SK-N-SH (cell line): ENCODE measurements at regions not wholly inside any gene's neighbourhood (a gene's known extent, or its start where the extent isn't known, plus 50 kb on each side); places are given as distances from the start of the nearest gene placed in this dataset.

Experiments used
- CTCF ChIA-PET: fragments of 300-600, 350-600 bp; formaldehyde crosslinking; extraction: SDS; loops from one replicate; lab custom pipeline; 2021; lab: Yijun Ruan, JAX
- POLR2A ChIA-PET: fragments of 350-600 bp; sonication (Branson Sonifier 250); formaldehyde crosslinking; extraction: SDS; loops from one replicate; lab custom pipeline; 2020; ENCODE audit warnings: antibody characterized with exemption, inconsistent platforms; lab: Yijun Ruan, JAX
- DNase-seq: peaks from one replicate; pipeline ENCODE4 v3.0.0; 2012
- H2AFZ ChIP-seq: fragments of 200-600 bp; sonication (generic); 2 replicates; pipeline ENCODE4 v1.8.1; 2016; ENCODE audit warnings: antibody characterized with exemption, mild to moderate bottlenecking, low read depth
- H3F3A ChIP-seq: fragments of 200-600 bp; sonication (generic); replicated peaks from 2 replicates; pipeline ENCODE3; 2016; ENCODE audit warnings: antibody characterized with exemption, mild to moderate bottlenecking; ENCODE audit not compliant: insufficient read depth
- H3K27ac ChIP-seq, 2 experiments: fragments of 200-500 bp in 1 of 2; fragments of 200-600 bp in 1 of 2; sonication (Bioruptor generic) in 1 of 2; sonication (generic), shearing (Covaris generic) in 1 of 2; 2 replicates each; pipeline versions ENCODE4 v1.5.1 to v1.6.1; 2014 to 2016; ENCODE audit warnings: low read depth in 2 of 2, inconsistent platforms in 1 of 2, low read length in 1 of 2, mild to moderate bottlenecking in 1 of 2, mixed read lengths in 1 of 2
- H3K27me3 ChIP-seq: fragments of 200-600 bp; sonication (generic), shearing (Covaris generic); 2 replicates; pipeline ENCODE4 v1.6.1; 2016; ENCODE audit warnings: mixed run types; ENCODE audit not compliant: insufficient read depth
- H3K36me3 ChIP-seq, 2 experiments: fragments of 200-500 bp in 1 of 2; fragments of 200-600 bp in 1 of 2; sonication (Bioruptor generic) in 1 of 2; sonication (generic) in 1 of 2; replicated peaks in 1 of 2; 2 replicates each; pipeline versions ENCODE3 to v1.5.1; 2014 to 2016; ENCODE audit warnings: low read length in 1 of 2, mild to moderate bottlenecking in 1 of 2; ENCODE audit not compliant: insufficient read depth in 2 of 2, control insufficient read depth in 1 of 2
- H3K4me1 ChIP-seq, 2 experiments: fragments of 200-500 bp in 1 of 2; fragments of 200-600 bp in 1 of 2; sonication (Bioruptor generic) in 1 of 2; sonication (generic), shearing (Covaris generic) in 1 of 2; 2 replicates each; pipeline versions ENCODE4 v1.5.1 to v1.6.1; 2014 to 2016; ENCODE audit warnings: low read depth in 1 of 2, low read length in 1 of 2, mixed run types in 1 of 2; ENCODE audit not compliant: insufficient read depth in 2 of 2, control insufficient read depth in 1 of 2
- H3K4me2 ChIP-seq: fragments of 200-600 bp; sonication (generic), shearing (Covaris generic); 2 replicates; pipeline ENCODE4 v1.6.1; 2017; ENCODE audit warnings: mixed run types
- H3K4me3 ChIP-seq, 2 experiments: fragments of 200-500 bp in 1 of 2; fragments of 200-600 bp in 1 of 2; sonication (Bioruptor generic) in 1 of 2; sonication (generic), shearing (Covaris generic) in 1 of 2; 2 replicates each; pipeline versions ENCODE4 v1.5.1 to v1.8.1; 2014 to 2016; ENCODE audit warnings: low read depth in 2 of 2, inconsistent platforms in 1 of 2, low read length in 1 of 2, mild to moderate bottlenecking in 1 of 2, mixed read lengths in 1 of 2, moderate library complexity in 1 of 2
- H3K79me2 ChIP-seq: fragments of 200-600 bp; sonication (generic); 2 replicates; pipeline ENCODE4 v1.8.1; 2017; ENCODE audit warnings: mild to moderate bottlenecking; ENCODE audit not compliant: insufficient read depth
- H3K9ac ChIP-seq: fragments of 200-600 bp; sonication (generic); 2 replicates; pipeline ENCODE4 v1.6.1; 2017; ENCODE audit warnings: mixed run types
- H3K9me2 ChIP-seq: fragments of 200-600 bp; sonication (generic); 2 replicates; pipeline ENCODE4 v1.6.1; 2017; ENCODE audit warnings: mixed run types
- H3K9me3 ChIP-seq: fragments of 200-600 bp; sonication (generic); 2 replicates; pipeline ENCODE4 v1.6.1; 2017; ENCODE audit warnings: mixed run types, mild to moderate bottlenecking, moderate library complexity
- H4K20me1 ChIP-seq: fragments of 200-600 bp; sonication (generic); 2 replicates; pipeline ENCODE4 v1.6.1; 2017; ENCODE audit warnings: mild to moderate bottlenecking, mixed run types; ENCODE audit not compliant: insufficient read depth
- CHD2 ChIP-seq: fragments of 150-350 bp; IDR thresholded peaks from 2 replicates; pipeline ENCODE4 v1.6.1; 2018; ENCODE audit warnings: low read length; ENCODE audit not compliant: partially characterized antibody
- ELF1 ChIP-seq: IDR thresholded peaks from 2 replicates; pipeline ENCODE4 v1.4.0; 2012
- EP300 ChIP-seq, 2 experiments: IDR thresholded peaks; 2 replicates each; pipeline versions ENCODE4 v1.4.0 to v1.6.1; 2012; ENCODE audit warnings: borderline replicate concordance in 1 of 2, low read depth in 1 of 2, low read length in 1 of 2
- EZH2phosphoT487 ChIP-seq: fragments of 200-600 bp; sonication (generic); IDR thresholded peaks from 2 replicates; pipeline ENCODE4 v1.6.1; 2017; ENCODE audit warnings: low read depth, mixed run types, mild to moderate bottlenecking, antibody characterized with exemption, moderate library complexity, borderline replicate concordance
- FOXJ3 ChIP-seq: sonication (generic); formaldehyde crosslinking; IDR thresholded peaks from 2 replicates; pipeline ENCODE4 v1.5.1; 2020; ENCODE audit warnings: mild to moderate bottlenecking, missing genetic modification reagents
- GABPA ChIP-seq: IDR thresholded peaks from 2 replicates; pipeline ENCODE4 v1.4.0; 2012; ENCODE audit warnings: low read depth, mild to moderate bottlenecking
- MXI1 ChIP-seq: IDR thresholded peaks from 2 replicates; pipeline ENCODE4 v1.6.1; 2012; ENCODE audit warnings: mild to moderate bottlenecking, low read depth, low read length, improper control_type of control experiment
- NFIC ChIP-seq: IDR thresholded peaks from 2 replicates; pipeline ENCODE4 v1.4.0; 2012; ENCODE audit warnings: borderline replicate concordance
- NRF1 ChIP-seq: IDR thresholded peaks from 2 replicates; pipeline ENCODE4 v1.6.1; 2012; ENCODE audit warnings: low read depth, mild to moderate bottlenecking, low read length
- RAD21 ChIP-seq: IDR thresholded peaks from 2 replicates; pipeline ENCODE4 v1.6.1; 2012; ENCODE audit warnings: mild to moderate bottlenecking, low read length
- RXRA ChIP-seq: IDR thresholded peaks from 2 replicates; pipeline ENCODE4 v1.4.0; 2012; ENCODE audit warnings: low read depth, mild to moderate bottlenecking, borderline replicate concordance
- TAF1 ChIP-seq: IDR thresholded peaks from 2 replicates; pipeline ENCODE4 v1.6.1; 2012; ENCODE audit warnings: low read depth, mild to moderate bottlenecking, low read length, moderate library complexity, borderline replicate concordance
- TCF12 ChIP-seq: IDR thresholded peaks from 2 replicates; pipeline ENCODE4 v1.4.0; 2012
- TEAD4 ChIP-seq: IDR thresholded peaks from 2 replicates; pipeline ENCODE4 v1.4.0; 2012; ENCODE audit warnings: mild to moderate bottlenecking, borderline replicate concordance; ENCODE audit not compliant: insufficient read depth
- WGBS: methylation state at CpG from one replicate; pipeline ENCODE4 v1.1.6; 2017; ENCODE audit warnings: low lambda C conversion rate; 5-methylcytosine and 5-hydroxymethylcytosine counted together
- TF ChIP-seq, protein P1 (sequence below): IDR thresholded peaks from 2 replicates; pipeline ENCODE4 v1.4.0; 2012; ENCODE audit warnings: low read depth, borderline replicate concordance
- TF ChIP-seq, protein P2 (sequence below): IDR thresholded peaks from 2 replicates; pipeline ENCODE4 v1.4.0; 2012; ENCODE audit warnings: low read depth, borderline replicate concordance
- TF ChIP-seq, protein P3 (sequence below): fragments of 150-350 bp; IDR thresholded peaks from 2 replicates; pipeline ENCODE4 v1.6.1; 2016; ENCODE audit warnings: mild to moderate bottlenecking, low read depth, low read length
- TF ChIP-seq, protein P4 (sequence below): IDR thresholded peaks from 2 replicates; pipeline ENCODE4 v1.6.1; 2012; ENCODE audit warnings: mild to moderate bottlenecking, low read depth, low read length, moderate library complexity
- TF ChIP-seq, protein P5 (sequence below): fragments of 200-600 bp; sonication (generic); IDR thresholded peaks from 2 replicates; pipeline ENCODE4 v1.6.1; 2017; ENCODE audit warnings: antibody characterized with exemption, mild to moderate bottlenecking, moderate library complexity

DNA sequence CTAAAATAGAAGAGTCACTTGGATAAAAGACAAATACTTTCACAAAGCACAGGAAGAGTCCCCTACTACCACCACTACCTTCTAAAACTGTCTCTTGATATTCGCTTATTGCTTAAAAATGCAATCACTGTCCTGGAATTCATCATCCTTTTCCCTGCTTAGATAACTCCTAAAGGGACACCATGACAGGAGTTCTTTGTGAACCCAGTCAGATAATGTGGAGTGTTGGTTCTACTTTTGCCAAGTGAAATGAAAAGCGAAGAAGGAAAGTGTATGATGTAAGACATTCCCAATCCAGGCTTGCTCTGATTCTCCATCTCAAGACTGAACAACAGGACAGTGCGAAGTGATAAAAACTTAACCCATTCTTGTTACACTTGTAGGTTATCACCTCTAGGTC, 103.0 kb downstream of the MTERF1 start:
- ChIA-PET CTCF (interaction anchor here (1.2 to 1.7 kb wide), 2 partner anchors 9 to 695 kb away, joined by 4 to 6 read pairs; no protein-coding TSS in a partner anchor), POLR2A (no interaction called here)

DNA sequence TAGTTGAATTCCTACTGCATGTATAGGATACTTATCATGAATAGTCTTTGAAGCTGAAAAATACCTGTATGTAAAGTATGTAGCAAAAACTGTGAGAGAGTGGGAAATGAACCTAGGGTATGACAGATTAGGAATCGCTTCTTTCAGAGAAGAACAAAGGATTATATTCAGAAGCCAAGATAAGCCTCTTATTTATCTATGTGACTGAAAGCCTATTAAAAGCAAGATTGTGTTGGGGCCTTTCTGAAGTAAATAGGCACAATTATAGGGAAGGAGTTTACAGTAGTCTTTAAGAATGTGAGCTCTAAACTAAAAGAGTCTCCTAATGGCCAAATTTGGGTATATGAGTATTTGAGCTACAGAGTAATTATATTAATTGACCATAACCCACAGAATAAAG, 102.1 kb downstream of the MTERF1 start:
- CTCF ChIA-PET = interaction anchor here (1.5 kb wide), 2 partner anchors 8 to 696 kb away, joined by 3 to 4 read pairs; no protein-coding TSS in a partner anchor
- Histone ChIP-seq H3K27ac (no peak overlapping the region), H3K9me3 (no peaks in the 10 kb centered on the region), H3K4me1 (no peaks in the 10 kb centered on the region; a peak in 1 of 4 replicates), H3F3A (no peaks in the 10 kb centered on the region), H3K4me3 (no peak overlapping the region), H3K79me2 (no peaks in the 10 kb centered on the region), H4K20me1 (no peaks in the 10 kb centered on the region), H3K9me2 (no peaks in the 10 kb centered on the region), H3K27me3 (no peaks in the 10 kb centered on the region), H3K36me3 (no peaks in the 10 kb centered on the region), H3K4me2 (no peak overlapping the region), H3K9ac (no peak overlapping the region), H2AFZ (no peak overlapping the region)
- DNase-seq = no peak
- 47% methylated on average over 1 of the region's 1 CpG for WGBS
- POLR2A ChIA-PET = no interaction called here
- no peak for TF ChIP-seq FOXJ3
- TF ChIP-seq RXRA = no peak
- no peak for TF ChIP-seq TCF12
- TF ChIP-seq, protein P1, sequence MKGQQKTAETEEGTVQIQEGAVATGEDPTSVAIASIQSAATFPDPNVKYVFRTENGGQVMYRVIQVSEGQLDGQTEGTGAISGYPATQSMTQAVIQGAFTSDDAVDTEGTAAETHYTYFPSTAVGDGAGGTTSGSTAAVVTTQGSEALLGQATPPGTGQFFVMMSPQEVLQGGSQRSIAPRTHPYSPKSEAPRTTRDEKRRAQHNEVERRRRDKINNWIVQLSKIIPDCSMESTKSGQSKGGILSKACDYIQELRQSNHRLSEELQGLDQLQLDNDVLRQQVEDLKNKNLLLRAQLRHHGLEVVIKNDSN = no peak
- no peak for TF ChIP-seq EZH2phosphoT487
- TF ChIP-seq, protein P2, sequence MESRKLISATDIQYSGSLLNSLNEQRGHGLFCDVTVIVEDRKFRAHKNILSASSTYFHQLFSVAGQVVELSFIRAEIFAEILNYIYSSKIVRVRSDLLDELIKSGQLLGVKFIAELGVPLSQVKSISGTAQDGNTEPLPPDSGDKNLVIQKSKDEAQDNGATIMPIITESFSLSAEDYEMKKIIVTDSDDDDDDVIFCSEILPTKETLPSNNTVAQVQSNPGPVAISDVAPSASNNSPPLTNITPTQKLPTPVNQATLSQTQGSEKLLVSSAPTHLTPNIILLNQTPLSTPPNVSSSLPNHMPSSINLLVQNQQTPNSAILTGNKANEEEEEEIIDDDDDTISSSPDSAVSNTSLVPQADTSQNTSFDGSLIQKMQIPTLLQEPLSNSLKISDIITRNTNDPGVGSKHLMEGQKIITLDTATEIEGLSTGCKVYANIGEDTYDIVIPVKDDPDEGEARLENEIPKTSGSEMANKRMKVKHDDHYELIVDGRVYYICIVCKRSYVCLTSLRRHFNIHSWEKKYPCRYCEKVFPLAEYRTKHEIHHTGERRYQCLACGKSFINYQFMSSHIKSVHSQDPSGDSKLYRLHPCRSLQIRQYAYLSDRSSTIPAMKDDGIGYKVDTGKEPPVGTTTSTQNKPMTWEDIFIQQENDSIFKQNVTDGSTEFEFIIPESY = no peak
- TF ChIP-seq TEAD4 = no peak
- TF ChIP-seq, protein P3, sequence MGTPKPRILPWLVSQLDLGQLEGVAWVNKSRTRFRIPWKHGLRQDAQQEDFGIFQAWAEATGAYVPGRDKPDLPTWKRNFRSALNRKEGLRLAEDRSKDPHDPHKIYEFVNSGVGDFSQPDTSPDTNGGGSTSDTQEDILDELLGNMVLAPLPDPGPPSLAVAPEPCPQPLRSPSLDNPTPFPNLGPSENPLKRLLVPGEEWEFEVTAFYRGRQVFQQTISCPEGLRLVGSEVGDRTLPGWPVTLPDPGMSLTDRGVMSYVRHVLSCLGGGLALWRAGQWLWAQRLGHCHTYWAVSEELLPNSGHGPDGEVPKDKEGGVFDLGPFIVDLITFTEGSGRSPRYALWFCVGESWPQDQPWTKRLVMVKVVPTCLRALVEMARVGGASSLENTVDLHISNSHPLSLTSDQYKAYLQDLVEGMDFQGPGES = no peak
- no peak for TF ChIP-seq MXI1

More for the DNA sequence above, 103.0 kb downstream of the MTERF1 start:
- H3K9me2 ChIP-seq = no peaks in the 10 kb centered on the region
- H3F3A ChIP-seq = no peaks in the 10 kb centered on the region
- no peak for DNase-seq
- no peaks in the 10 kb centered on the region for H3K36me3 ChIP-seq
- H3K4me3 ChIP-seq = no peak overlapping the region
- 44% methylated on average over 3 of the region's 3 CpGs for WGBS
- H3K9ac ChIP-seq = no peak overlapping the region
- H3K27me3 ChIP-seq = no peaks in the 10 kb centered on the region
- TF ChIP-seq CHD2 (no peak), GABPA (no peak), NFIC (no peak), EP300 (IDR thresholded peaks at IDR 0.05; ENCODE audit: borderline replicate concordance in 1 of 2, low read depth in 1 of 2, low read length in 1 of 2) (no peak), MXI1 (no peak), RAD21 (no peak), ELF1 (no peak), TAF1 (no peak), NRF1 (no peak)
- TF ChIP-seq, protein P4, sequence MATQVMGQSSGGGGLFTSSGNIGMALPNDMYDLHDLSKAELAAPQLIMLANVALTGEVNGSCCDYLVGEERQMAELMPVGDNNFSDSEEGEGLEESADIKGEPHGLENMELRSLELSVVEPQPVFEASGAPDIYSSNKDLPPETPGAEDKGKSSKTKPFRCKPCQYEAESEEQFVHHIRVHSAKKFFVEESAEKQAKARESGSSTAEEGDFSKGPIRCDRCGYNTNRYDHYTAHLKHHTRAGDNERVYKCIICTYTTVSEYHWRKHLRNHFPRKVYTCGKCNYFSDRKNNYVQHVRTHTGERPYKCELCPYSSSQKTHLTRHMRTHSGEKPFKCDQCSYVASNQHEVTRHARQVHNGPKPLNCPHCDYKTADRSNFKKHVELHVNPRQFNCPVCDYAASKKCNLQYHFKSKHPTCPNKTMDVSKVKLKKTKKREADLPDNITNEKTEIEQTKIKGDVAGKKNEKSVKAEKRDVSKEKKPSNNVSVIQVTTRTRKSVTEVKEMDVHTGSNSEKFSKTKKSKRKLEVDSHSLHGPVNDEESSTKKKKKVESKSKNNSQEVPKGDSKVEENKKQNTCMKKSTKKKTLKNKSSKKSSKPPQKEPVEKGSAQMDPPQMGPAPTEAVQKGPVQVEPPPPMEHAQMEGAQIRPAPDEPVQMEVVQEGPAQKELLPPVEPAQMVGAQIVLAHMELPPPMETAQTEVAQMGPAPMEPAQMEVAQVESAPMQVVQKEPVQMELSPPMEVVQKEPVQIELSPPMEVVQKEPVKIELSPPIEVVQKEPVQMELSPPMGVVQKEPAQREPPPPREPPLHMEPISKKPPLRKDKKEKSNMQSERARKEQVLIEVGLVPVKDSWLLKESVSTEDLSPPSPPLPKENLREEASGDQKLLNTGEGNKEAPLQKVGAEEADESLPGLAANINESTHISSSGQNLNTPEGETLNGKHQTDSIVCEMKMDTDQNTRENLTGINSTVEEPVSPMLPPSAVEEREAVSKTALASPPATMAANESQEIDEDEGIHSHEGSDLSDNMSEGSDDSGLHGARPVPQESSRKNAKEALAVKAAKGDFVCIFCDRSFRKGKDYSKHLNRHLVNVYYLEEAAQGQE = no peak
- TF ChIP-seq, protein P5, sequence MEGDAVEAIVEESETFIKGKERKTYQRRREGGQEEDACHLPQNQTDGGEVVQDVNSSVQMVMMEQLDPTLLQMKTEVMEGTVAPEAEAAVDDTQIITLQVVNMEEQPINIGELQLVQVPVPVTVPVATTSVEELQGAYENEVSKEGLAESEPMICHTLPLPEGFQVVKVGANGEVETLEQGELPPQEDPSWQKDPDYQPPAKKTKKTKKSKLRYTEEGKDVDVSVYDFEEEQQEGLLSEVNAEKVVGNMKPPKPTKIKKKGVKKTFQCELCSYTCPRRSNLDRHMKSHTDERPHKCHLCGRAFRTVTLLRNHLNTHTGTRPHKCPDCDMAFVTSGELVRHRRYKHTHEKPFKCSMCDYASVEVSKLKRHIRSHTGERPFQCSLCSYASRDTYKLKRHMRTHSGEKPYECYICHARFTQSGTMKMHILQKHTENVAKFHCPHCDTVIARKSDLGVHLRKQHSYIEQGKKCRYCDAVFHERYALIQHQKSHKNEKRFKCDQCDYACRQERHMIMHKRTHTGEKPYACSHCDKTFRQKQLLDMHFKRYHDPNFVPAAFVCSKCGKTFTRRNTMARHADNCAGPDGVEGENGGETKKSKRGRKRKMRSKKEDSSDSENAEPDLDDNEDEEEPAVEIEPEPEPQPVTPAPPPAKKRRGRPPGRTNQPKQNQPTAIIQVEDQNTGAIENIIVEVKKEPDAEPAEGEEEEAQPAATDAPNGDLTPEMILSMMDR = no peak
- H3K4me2 ChIP-seq = no peak overlapping the region
- H4K20me1 ChIP-seq = no peaks in the 10 kb centered on the region
- no peaks in the 10 kb centered on the region for H3K79me2 ChIP-seq
- H3K4me1 ChIP-seq = no peaks in the 10 kb centered on the region; a peak in 1 of 4 replicates
- no peak overlapping the region for H2AFZ ChIP-seq
- H3K9me3 ChIP-seq = no peaks in the 10 kb centered on the region
- H3K27ac ChIP-seq = no peak overlapping the region
